Activated CD4-positive, alpha-beta T cell treated with anti-CD3 and anti-CD28 coated beads for 36 hours (primary cell): ENCODE measurements at regions not wholly inside any gene's neighbourhood (a gene's known extent, or its start where the extent isn't known, plus 50 kb on each side); places are given as distances from the start of the nearest gene placed in this dataset.

ENCODE experiments used
- ATAC-seq: fragments of 200-7000 bp; cut with Tn5 transposase; one replicate; pipeline ENCODE4 v1.10.0; 2021; ENCODE audit warnings: mild to moderate bottlenecking, moderate library complexity
- CTCF ChIA-PET: fragments of 350-600 bp; sonication (Branson Sonifier 250); formaldehyde crosslinking; loops from one replicate; lab custom pipeline; 2021; ENCODE audit warnings: antibody characterized with exemption; lab: Charles Lee
- POLR2A ChIA-PET: fragments of 350-600 bp; sonication (Branson Sonifier 250); formaldehyde crosslinking; loops from one replicate; lab custom pipeline; 2021; ENCODE audit warnings: antibody characterized with exemption, inconsistent platforms; lab: Charles Lee
- DNase-seq: peaks from one replicate; pipeline ENCODE4 v3.0.0-alpha.2; 2020
- H3K27ac Mint-ChIP-seq: one replicate; pipeline ENCODE4 v1.8.0; 2021; ENCODE audit warnings: mixed read lengths
- H3K27me3 Mint-ChIP-seq: one replicate; pipeline ENCODE4 v1.8.0; 2021; ENCODE audit warnings: mixed read lengths
- H3K36me3 Mint-ChIP-seq: one replicate; pipeline ENCODE4 v1.8.0; 2021; ENCODE audit warnings: low read depth, mixed read lengths
- H3K4me1 Mint-ChIP-seq: one replicate; pipeline ENCODE4 v1.8.0; 2021; ENCODE audit warnings: mixed read lengths
- H3K4me3 Mint-ChIP-seq: one replicate; pipeline ENCODE4 v1.8.0; 2021; ENCODE audit warnings: mild to moderate bottlenecking, moderate library complexity, mixed read lengths
- H3K9me3 Mint-ChIP-seq: one replicate; pipeline ENCODE4 v1.8.0; 2021; ENCODE audit warnings: low read depth, mixed read lengths
- intact Hi-C, 2 experiments: fragments of 100-400 bp; cut with DNase I in 1 of 2; cut with micrococcal nuclease in 1 of 2; formaldehyde crosslinking; loops; one replicate each; pipeline versions ENCODE4 v1.14.2 to v1.15.1; 2022 to 2024; cut with DNase I, micrococcal nuclease

- no peak overlapping the region for H3K27ac Mint-ChIP-seq
- intact Hi-C loops: no loop called here
- no peak overlapping the region for H3K4me3 Mint-ChIP-seq
- ChIA-PET CTCF (interaction anchor here (3.6 kb wide), 1 partner anchor 9 kb away, joined by 15 read pairs; no protein-coding TSS in a partner anchor), POLR2A (no interaction called here)
- H3K36me3 Mint-ChIP-seq: no peaks in the 10 kb centered on the region
- peaks cover 12% of the 10 kb centered on the region for H3K27me3 Mint-ChIP-seq
- ATAC-seq (no peak), DNase-seq (no peak)
- no peaks in the 10 kb centered on the region for H3K9me3 Mint-ChIP-seq
- H3K4me1 Mint-ChIP-seq: peaks cover 10% of the 10 kb centered on the region
These were observed 60.2 kb upstream of the UQCRFS1 start for GRCh38 chr19:29273000-29273640.

- ATAC-seq (no peak), DNase-seq (no peak)
- no peaks in the 10 kb centered on the region for H3K36me3 Mint-ChIP-seq
- CTCF ChIA-PET: interaction anchor here (1.2 to 3.6 kb wide), 2 partner anchors 11 to 27 kb away, joined by 3 to 15 read pairs; no protein-coding TSS in a partner anchor
- peaks cover 10% of the 10 kb centered on the region for H3K4me1 Mint-ChIP-seq
- H3K4me3 Mint-ChIP-seq: no peak overlapping the region
- no peaks in the 10 kb centered on the region for H3K9me3 Mint-ChIP-seq
- intact Hi-C loops: loop anchor here in 1 of 2 experiments (5.0 kb wide), 1 partner anchor 252 kb away; the partner anchor contains the start of gene VSTM2B
- no peak overlapping the region for H3K27ac Mint-ChIP-seq
- POLR2A ChIA-PET: no interaction called here
- peaks cover 11% of the 10 kb centered on the region for H3K27me3 Mint-ChIP-seq
These were observed 62.3 kb upstream of the UQCRFS1 start for GRCh38 chr19:29275266-29275665.

GRCh38 chr19:29277102-29277501 lies 64.2 kb upstream of the UQCRFS1 start:
- peaks cover 18% of the 10 kb centered on the region for H3K27me3 Mint-ChIP-seq
- ChIA-PET POLR2A (no interaction called here), CTCF (no interaction called here)
- H3K9me3 Mint-ChIP-seq: no peaks in the 10 kb centered on the region
- H3K4me1 Mint-ChIP-seq: peaks cover 10% of the 10 kb centered on the region
- DNase-seq (peak; percentile 76), ATAC-seq (peak; percentile 100)
- peak overlapping the region; percentile 33 for H3K27ac Mint-ChIP-seq
- no peaks in the 10 kb centered on the region for H3K36me3 Mint-ChIP-seq
- intact Hi-C loops: loop anchor here in 1 of 2 experiments (5.0 kb wide), 1 partner anchor 250 kb away; the partner anchor contains the start of gene VSTM2B
- no peak overlapping the region for H3K4me3 Mint-ChIP-seq

DNA sequence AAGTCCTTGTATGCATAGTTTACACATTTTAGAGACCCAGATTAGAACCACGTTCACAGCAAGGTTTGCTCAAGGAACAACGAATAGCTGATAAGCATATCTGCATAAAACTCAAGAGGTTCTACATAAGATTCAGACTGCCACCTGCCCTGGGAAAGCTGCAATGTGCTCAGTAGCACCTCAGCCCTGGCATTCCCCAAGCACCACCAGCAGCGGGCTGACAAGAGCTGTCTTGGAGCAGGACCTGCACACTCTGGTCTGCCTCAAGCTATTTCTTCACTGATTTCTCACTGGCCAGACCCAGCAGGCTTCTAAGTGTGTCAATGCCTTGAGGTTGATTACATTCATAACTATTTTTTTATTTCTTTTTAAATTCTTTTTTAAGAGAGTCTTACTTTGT lies 65.8 kb upstream of the UQCRFS1 start:
- Mint-ChIP-seq H3K36me3 (no peaks in the 10 kb centered on the region), H3K27ac (no peak overlapping the region), H3K4me3 (no peak overlapping the region), H3K27me3 (peaks cover 25% of the 10 kb centered on the region), H3K4me1 (peaks cover 10% of the 10 kb centered on the region), H3K9me3 (no peaks in the 10 kb centered on the region)
- ATAC-seq (no peak), DNase-seq (no peak)
- POLR2A ChIA-PET: no interaction called here
- CTCF ChIA-PET: interaction anchor here (0.5 to 1.7 kb wide), 2 partner anchors 15 to 1487 kb away, joined by 3 to 9 read pairs; no protein-coding TSS in a partner anchor
- intact Hi-C loops: loop anchor here in 1 of 2 experiments (5.0 kb wide), 1 partner anchor 249 kb away; the partner anchor contains the start of gene VSTM2B

- Mint-ChIP-seq H3K9me3 (no peaks in the 10 kb centered on the region), H3K4me1 (no peaks in the 10 kb centered on the region), H3K27ac (no peak overlapping the region), H3K4me3 (no peak overlapping the region), H3K27me3 (peaks cover 33% of the 10 kb centered on the region), H3K36me3 (no peaks in the 10 kb centered on the region)
- DNase-seq (no peak), ATAC-seq (no peak)
- CTCF ChIA-PET: interaction anchor here (0.6 kb wide), 1 partner anchor 445 kb away, joined by 3 read pairs; no protein-coding TSS in a partner anchor
- POLR2A ChIA-PET: no interaction called here
- intact Hi-C loops: loop anchor here in 1 of 2 experiments (10.0 kb wide), 1 partner anchor 311 kb away; no protein-coding TSS in a partner anchor
These were observed 70.4 kb upstream of the UQCRFS1 start for GRCh38 chr19:29283366-29283765.

DNA sequence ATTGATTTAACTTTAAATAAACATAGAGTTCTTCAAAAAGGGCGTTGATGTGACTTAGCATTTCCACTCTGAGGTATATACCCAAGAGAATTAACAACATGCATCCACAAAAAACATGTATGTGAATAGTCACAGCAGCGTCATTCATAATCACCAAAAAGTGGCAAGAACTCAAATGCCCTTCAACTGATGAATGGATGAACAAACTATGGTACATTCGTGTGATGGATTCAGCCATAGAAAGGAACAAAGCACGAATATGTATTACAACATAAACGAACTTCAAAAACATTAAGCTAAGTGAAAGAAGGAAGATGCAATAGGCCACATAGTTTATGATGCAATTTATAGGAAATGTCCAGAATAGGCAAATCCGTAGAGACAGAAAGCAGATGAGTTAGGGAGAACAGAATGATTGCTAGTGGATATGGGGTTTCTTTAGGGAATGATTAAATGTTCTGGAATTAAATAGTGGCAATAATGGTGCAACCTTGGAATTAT lies 72.3 kb upstream of the UQCRFS1 start:
- ATAC-seq (no peak), DNase-seq (no peak)
- Mint-ChIP-seq H3K27me3 (peaks cover 30% of the 10 kb centered on the region), H3K36me3 (no peaks in the 10 kb centered on the region), H3K27ac (no peak overlapping the region), H3K4me3 (no peak overlapping the region), H3K9me3 (no peaks in the 10 kb centered on the region), H3K4me1 (no peaks in the 10 kb centered on the region)
- CTCF ChIA-PET: interaction anchor here (0.6 kb wide), 1 partner anchor 1171 kb away, joined by 3 read pairs; no protein-coding TSS in a partner anchor
- intact Hi-C loops: loop anchor here in 1 of 2 experiments (10.0 kb wide), 1 partner anchor 310 kb away; no protein-coding TSS in a partner anchor
- POLR2A ChIA-PET: no interaction called here

DNA sequence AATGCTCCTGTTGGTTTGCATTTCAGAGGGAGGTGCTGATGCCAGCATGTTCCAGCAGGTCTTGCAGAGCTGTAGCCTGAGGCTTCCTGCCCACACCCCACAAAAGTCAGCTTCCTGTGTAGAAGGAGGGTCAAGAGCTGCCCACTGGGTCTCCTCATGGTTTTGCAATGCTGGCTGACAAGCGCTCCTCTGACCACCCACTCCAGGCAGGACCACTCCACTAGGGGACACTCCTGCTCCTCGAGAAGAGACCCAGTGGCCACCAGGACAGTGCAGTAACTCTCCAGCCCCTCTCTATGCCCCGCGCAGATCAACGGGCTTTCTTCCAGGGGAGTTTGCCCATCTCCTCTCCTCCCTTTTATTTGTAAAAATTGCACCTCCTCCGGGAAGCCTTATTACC lies 72.9 kb upstream of the UQCRFS1 start:
- Mint-ChIP-seq H3K27ac (no peak overlapping the region), H3K36me3 (no peaks in the 10 kb centered on the region), H3K4me1 (no peaks in the 10 kb centered on the region), H3K4me3 (no peak overlapping the region), H3K27me3 (peaks cover 25% of the 10 kb centered on the region), H3K9me3 (no peaks in the 10 kb centered on the region)
- CTCF ChIA-PET: interaction anchor here (0.6 kb wide), 1 partner anchor 1171 kb away, joined by 3 read pairs; no protein-coding TSS in a partner anchor
- ATAC-seq: no peak
- POLR2A ChIA-PET: no interaction called here
- peak; percentile 15 for DNase-seq
- intact Hi-C loops: loop anchor here in 1 of 2 experiments (10.0 kb wide), 1 partner anchor 309 kb away; no protein-coding TSS in a partner anchor

DNA sequence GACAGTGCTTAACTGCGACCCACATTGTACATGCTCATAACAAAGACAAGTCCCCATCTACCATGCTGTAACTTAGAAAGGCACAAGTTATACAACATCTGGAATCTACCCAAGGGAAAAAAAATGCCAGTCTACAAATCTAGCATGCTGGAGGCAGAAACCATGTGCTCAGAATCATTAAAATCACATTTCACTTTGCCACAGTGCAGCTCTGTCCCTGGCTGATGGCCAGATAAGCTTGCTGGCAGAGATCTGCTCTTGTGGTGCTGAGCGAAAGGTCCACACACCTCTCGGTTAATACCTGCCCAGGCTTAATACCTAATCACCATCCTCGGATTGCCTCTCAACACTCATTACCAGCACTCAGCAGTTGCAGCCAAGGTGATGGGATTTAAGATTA lies 74.1 kb upstream of the UQCRFS1 start:
- ATAC-seq: no peak
- no peak overlapping the region for H3K27ac Mint-ChIP-seq
- intact Hi-C loops: loop anchor here in 1 of 2 experiments (10.0 kb wide), 1 partner anchor 308 kb away; no protein-coding TSS in a partner anchor
- ChIA-PET POLR2A (no interaction called here), CTCF (no interaction called here)
- H3K4me1 Mint-ChIP-seq: no peaks in the 10 kb centered on the region
- peaks cover 30% of the 10 kb centered on the region for H3K27me3 Mint-ChIP-seq
- no peak overlapping the region for H3K4me3 Mint-ChIP-seq
- no peak for DNase-seq
- no peaks in the 10 kb centered on the region for H3K36me3 Mint-ChIP-seq
- H3K9me3 Mint-ChIP-seq: no peaks in the 10 kb centered on the region

DNA sequence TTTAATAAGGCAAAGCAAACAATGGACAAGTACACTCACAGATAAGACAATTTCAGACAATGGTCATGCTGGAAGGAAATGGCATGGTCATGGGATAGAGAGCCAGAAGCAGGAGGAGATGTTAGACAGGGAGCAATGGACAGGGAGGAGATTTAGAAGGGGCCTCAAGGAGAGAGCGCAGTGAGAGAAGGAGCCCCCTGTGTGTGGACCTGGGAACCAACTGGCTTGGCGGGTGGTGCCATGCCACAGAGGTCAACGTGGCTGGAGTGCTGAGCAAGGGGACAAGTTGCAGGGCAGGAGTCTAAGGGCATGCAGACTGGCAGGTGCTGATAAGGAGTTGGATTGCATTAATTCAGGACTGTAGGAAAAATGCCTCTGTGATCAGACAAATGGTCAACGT lies 75.3 kb upstream of the UQCRFS1 start:
- ATAC-seq (no peak), DNase-seq (no peak)
- CTCF ChIA-PET: interaction anchor here (0.6 to 0.9 kb wide), 2 partner anchors 25 to 810 kb away, joined by 3 to 4 read pairs; no protein-coding TSS in a partner anchor
- POLR2A ChIA-PET: no interaction called here
- Mint-ChIP-seq H3K4me1 (no peaks in the 10 kb centered on the region), H3K36me3 (no peaks in the 10 kb centered on the region), H3K27me3 (peaks cover 23% of the 10 kb centered on the region), H3K27ac (no peak overlapping the region), H3K4me3 (no peak overlapping the region), H3K9me3 (no peaks in the 10 kb centered on the region)
- intact Hi-C loops: loop anchor here in 1 of 2 experiments (10.0 kb wide), 1 partner anchor 307 kb away; no protein-coding TSS in a partner anchor

DNA sequence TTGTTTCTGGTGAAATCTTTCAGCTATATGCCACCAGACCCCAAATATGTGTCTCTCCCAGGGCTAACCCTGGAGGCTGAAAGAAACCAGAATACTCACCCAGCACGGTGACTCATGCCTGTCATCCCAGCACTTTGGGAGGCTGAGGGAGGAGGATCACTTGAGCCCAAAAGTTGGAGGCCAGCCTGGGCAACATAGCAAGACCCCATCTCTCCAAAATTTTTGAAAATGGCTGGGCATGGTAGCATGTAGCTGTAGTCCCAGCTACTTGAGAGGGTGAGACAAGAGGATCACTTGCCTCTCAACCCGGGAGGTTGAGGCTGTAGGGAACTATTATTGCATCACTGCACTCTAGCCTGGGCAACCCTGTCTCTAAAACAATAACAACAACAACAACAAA lies 76.1 kb upstream of the UQCRFS1 start:
- Mint-ChIP-seq H3K9me3 (no peaks in the 10 kb centered on the region), H3K27ac (no peak overlapping the region), H3K27me3 (peaks cover 19% of the 10 kb centered on the region), H3K4me3 (no peak overlapping the region), H3K36me3 (no peaks in the 10 kb centered on the region), H3K4me1 (no peaks in the 10 kb centered on the region)
- CTCF ChIA-PET: interaction anchor here (0.9 kb wide), 1 partner anchor 26 kb away, joined by 4 read pairs; no protein-coding TSS in a partner anchor
- DNase-seq: no peak
- intact Hi-C loops: loop anchor here in 1 of 2 experiments (10.0 kb wide), 1 partner anchor 306 kb away; no protein-coding TSS in a partner anchor
- ATAC-seq: no peak
- POLR2A ChIA-PET: no interaction called here

GRCh38 chr19:29290853-29291252 lies 77.9 kb upstream of the UQCRFS1 start:
- intact Hi-C loops: no loop called here

More at GRCh38 chr19:29290853-29291252, 77.9 kb upstream of the UQCRFS1 start:
- peaks cover 2% of the 10 kb centered on the region for H3K4me1 Mint-ChIP-seq
- H3K9me3 Mint-ChIP-seq: no peaks in the 10 kb centered on the region
- H3K4me3 Mint-ChIP-seq: no peak overlapping the region
- no peaks in the 10 kb centered on the region for H3K36me3 Mint-ChIP-seq
- CTCF ChIA-PET: interaction anchor here (0.7 kb wide), 1 partner anchor 571 kb away, joined by 3 read pairs; no protein-coding TSS in a partner anchor
- DNase-seq (no peak), ATAC-seq (no peak)
- H3K27ac Mint-ChIP-seq: no peak overlapping the region
- peaks cover 14% of the 10 kb centered on the region for H3K27me3 Mint-ChIP-seq
- POLR2A ChIA-PET: no interaction called here
